ENCODE measurements at regions not wholly inside any gene's neighbourhood (a gene's known extent, or its start where the extent isn't known, plus 50 kb on each side); places are given as distances from the start of the nearest gene placed in this dataset.

GRCh38 chr5:57953792-57954191, 471.2 kb upstream of the ACTBL2 start:
- TF ChIP-seq CTCF (IDR thresholded peaks at IDR 0.05; ENCODE audit: insufficient read depth, low read depth, low read length) (no peak), EZH2 (IDR thresholded peaks at IDR 0.05; ENCODE audit: insufficient read depth, low read length) (no peak)
